Endothelial cell of hepatic sinusoid (primary cell): ENCODE measurements at regions not wholly inside any gene's neighbourhood (a gene's known extent, or its start where the extent isn't known, plus 50 kb on each side); places are given as distances from the start of the nearest gene placed in this dataset.

Source experiments
- in situ Hi-C: cut with HindIII; loops from 2 replicates; pipeline ENCODE4 v1.10.0; 2017; ENCODE audit warnings: low sequenced_read_pairs

- in situ Hi-C loops, result no loop called here
These were observed 131.2 kb downstream of the RHOU start for GRCh38 chr1:228866468-228866867.

DNA sequence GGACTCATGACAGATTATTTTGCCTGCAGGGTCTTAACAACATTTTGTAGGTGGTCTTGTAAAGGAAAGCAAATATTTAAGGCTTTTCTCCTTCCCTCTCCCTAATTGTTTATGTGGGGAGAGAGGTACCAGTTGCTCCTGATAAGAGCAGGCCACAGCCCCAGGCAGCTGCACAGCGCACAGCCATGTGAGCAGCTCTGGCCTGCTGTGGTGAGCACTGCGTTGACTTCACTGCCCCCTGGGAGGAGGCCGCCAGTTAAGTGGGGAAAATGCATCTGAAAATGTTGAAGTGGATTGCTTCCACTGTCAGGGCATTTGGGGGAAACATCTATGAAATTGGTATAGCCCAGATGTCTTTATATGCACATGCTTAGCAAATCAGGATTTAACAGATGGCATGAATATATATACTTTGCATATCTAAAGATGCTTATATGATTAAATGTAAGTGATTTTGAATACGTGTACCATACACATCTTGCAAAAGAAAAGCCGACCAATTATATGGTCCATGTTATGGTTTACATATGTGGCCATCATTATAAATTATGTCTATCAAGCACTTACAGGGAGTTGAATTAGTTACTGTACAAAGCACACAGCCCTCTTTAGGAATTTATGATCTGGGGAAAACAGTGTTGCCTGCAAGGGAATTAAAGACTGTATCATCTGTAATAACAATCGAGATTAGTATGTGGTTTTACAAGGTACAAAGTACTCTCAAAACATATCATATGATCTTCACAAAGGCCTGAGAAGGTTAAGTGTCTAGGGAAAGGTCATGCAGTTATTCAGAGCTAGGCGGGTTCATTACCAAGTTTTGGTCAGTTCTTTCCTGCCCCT, 132.1 kb downstream of the RHOU start:
- in situ Hi-C loops, result no loop called here

GRCh38 chr1:228867951-228868730, 132.9 kb downstream of the RHOU start:
- in situ Hi-C loops, result no loop called here

- in situ Hi-C loops, result no loop called here
These were observed 133.4 kb downstream of the RHOU start for GRCh38 chr1:228868731-228869024.

- in situ Hi-C loops, result no loop called here
These were observed 134.1 kb downstream of the RHOU start for GRCh38 chr1:228869312-228869824.

GRCh38 chr1:228870041-228870713, 134.9 kb downstream of the RHOU start:
- in situ Hi-C loops, result no loop called here

DNA sequence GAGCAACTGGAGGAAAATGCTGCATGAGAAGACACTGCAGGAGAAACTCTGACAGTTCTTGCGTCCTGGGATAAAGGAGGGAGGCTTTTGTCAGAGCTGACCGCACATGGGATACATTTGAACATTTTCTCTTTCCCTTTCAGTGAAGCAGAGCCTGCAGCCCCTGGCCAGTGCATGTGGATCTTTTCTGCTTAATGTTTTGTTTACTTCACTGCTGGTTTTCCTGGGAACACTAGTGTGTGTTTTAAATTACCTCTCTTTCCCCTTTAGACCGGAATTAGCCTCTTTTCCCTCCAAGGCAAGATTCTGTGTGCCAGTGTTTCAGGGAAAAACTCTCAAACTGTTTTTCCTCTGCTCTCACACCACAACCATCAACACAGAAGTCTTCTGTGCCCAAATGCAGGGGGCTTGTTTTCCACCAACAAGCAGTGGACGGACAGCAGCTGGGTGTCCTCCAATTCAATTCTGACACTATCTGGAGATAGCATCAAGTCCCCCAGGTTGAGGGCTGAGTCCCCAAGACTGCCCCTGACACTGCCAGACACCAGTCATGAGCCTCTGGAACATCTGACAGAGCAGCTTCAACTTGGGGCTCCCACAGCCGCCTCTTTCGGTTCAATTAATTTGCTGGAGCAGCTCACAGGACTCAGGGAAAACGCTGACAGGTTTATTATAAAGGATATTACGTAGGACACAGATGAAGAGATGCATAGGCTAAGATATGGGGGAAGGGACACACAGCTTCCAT, 136.2 kb downstream of the RHOU start:
- in situ Hi-C loops, result no loop called here

- in situ Hi-C loops, result no loop called here
These were observed 136.8 kb downstream of the RHOU start for GRCh38 chr1:228872080-228872479.

GRCh38 chr1:228873709-228874108, 138.4 kb downstream of the RHOU start:
- in situ Hi-C loops, result no loop called here

DNA sequence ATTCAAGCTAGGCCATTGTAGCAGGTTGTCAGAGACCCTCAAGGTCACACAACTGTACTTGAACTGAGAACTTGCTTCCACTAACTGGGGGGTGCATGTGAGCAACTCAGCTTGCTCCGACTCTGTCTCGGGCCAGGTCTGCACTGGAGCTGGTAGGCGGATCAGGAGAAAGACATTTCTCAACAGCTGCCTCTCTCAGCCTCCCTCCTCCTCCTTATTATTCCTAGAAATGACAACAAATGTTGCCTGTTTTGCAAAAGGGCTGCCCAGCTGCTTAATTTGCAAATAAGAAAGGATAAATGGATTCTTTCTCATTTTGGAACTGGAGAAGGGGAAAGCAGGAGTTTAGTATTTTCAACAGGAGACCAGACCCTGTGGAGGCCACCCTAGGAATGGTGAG, 140.5 kb downstream of the RHOU start:
- in situ Hi-C loops, result loop anchor here (5.0 kb wide), 1 partner anchor 102 kb away; no protein-coding TSS in a partner anchor

DNA sequence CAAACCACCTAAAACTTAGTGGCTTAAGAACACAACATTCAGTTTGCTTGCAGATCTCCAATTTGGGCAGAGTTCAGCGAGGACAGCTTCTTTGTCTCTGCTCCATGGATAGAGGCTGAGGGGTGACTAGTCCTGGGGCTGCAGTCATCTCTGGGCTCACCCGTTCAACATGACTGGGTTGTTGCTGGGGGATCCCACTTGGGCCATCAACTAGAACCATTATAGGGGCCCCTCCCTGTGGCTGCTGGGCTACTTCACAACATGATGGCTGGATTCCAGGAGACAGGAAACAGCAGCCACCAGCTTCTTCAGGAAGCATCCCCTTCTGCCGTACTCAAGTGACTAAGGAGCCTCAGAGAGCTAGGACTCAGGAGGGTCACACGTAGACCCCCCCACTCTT, 140.9 kb downstream of the RHOU start:
- in situ Hi-C loops, result loop anchor here (5.0 kb wide), 1 partner anchor 101 kb away; no protein-coding TSS in a partner anchor

DNA sequence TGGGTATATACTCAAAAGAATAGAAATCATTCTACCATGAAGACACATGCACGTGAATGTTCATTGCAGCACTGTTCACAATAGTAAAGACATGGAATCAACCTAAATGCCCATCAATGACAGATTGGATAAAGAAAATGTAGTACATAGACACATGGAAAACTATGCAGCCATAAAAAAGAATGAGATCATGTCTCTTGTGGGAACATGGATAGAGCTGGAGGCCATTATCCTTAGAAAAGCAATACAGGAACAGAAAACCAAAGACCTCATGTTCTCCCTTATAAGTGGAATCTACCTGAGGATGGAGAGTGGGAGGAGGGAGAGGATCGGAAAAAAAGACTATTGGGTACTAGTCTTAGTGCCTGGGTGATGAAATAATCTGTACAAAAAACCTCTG, 143.9 kb downstream of the RHOU start:
- in situ Hi-C loops, result loop anchor here (5.0 kb wide), 1 partner anchor 98 kb away; no protein-coding TSS in a partner anchor

DNA sequence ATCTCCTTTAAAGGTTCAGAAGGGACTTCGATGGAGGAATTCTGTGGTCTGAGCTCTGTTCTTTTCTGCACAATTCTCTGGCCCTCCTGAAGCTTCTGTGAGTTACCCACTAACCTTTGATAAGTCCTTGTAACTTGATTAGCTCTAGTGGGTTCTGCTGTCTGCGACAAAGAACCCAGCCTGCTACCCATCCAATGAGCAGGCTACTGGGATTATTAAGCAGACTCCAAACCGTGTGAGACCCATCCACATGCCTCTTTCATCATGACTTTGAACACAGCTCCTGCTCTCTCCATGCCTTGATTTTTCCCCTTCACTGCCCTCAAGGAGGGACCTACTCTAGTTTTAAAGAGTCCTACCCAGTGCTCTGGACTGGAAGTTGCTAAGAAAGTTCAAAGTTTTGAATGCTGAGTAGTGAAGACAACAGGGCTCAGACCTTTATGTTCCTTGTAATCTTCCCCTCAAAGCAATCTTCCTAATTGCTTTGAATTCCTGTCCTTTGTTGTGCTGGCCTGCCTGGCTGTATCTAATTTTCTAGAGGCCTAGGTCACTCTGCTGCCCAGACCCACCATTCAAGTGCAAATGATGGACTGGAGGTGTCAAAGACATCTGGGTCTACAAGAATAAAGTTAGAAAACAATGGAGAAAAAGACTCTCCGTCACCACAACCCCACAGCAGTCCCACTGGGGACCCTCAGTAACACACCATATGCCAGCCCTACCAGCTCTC, 146.9 kb downstream of the RHOU start:
- in situ Hi-C loops, result no loop called here

GRCh38 chr1:228882771-228883450, 147.6 kb downstream of the RHOU start:
- in situ Hi-C loops, result no loop called here

DNA sequence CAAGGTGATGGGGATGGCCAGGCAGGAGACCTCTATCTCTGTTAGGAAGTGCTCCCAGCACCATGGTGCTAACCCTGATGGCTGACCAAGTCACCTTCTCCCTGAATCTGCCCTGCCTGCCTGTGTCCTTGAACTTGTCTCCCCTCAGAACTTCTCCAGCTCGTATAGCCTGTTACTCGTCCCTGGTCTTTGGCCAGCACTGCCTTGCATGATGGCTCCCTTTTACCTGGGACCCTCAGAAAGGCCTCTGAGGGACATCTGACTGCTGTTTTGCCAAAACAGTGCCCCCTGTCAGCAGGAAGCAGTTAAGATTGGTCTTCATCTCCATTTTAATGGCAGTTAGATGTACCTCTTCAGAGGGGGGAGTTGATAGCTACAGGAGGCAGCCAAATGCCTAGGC, 148.3 kb downstream of the RHOU start:
- in situ Hi-C loops, result no loop called here

DNA sequence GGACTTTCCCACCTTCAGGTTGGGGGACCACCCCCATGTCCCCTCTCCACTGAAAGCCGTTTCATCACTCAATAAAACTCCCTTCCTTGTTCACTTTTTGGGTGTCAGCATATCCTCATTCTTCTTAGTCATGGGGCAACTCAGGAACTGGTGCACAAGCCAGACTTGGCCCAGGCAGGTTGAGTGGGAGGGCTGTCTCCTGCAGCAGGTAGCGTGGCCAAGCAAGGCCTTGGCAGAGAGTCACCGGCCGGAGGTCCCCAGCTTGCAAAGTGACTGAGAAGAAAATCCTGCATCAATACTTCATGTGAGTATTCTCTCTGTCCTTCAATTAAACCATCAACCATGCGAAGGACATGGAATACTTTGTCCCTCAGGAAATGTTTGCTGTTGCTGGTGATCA, 148.9 kb downstream of the RHOU start:
- in situ Hi-C loops, result no loop called here

DNA sequence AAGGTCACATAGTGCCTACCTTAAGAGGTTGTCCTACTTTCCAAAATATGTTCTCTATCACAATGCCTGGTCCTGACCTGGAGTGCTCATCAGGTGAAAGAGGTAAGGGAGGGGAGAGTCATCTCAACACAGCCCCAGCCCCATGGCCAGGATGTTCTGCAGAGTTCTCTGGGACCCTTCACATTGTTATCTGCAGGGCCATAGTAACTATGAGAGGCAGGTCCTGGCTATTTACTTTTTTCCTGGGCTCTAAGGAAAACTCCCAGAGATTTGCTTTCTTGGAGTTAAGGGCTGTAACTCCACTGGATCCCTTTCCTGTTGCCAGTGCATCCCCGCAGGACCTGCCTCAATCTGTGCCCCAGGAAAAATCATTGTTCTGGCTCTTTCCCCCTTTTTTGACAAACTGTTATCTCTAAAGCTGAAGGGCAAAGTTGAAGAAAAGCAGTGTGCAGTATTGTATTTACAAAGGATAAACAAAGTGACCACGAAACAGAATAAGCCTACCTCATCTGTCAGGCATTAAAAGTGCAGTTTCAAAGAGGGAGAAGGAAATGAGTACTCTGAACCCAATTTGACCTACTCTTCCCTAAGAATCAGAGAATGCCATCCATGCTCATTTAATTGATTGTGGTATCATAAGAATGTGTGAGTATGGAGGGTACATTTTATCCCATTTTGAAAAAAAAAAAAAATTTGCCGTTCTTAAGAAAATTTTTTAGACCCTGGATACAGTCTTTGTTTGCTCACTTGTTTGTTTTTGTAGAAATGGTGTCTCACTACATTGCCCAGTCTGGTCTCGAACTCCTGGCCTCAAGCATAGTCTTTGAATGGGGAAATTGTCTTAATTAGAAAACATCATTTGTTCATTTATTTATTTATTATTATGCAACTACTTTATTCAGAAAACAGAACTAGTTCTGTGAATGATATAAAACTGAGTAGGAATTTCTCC, 149.6 kb downstream of the RHOU start:
- in situ Hi-C loops, result no loop called here

DNA sequence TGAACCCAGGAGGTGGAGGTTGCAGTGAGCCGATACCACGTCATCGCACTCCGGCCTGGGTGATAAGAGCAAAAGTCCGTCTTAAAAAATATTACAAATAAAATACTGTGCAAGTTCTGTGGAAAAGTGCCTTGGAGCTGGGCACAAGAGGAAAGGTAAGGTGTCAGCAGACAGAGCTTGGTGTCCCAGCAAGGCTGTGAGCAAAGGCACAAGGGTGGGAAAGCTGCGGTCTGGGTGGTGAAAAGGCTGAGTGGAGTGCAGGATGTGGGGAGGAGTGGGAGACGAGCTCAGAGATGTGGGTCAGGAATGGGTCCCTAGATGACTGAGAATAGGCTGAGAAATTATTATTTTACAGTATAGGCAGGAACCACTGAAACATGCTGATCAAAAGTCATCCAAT, 150.6 kb downstream of the RHOU start:
- in situ Hi-C loops, result no loop called here
